ENCODE measurements at regions not wholly inside any gene's neighbourhood (a gene's known extent, or its start where the extent isn't known, plus 50 kb on each side); places are given as distances from the start of the nearest gene placed in this dataset.

DNA sequence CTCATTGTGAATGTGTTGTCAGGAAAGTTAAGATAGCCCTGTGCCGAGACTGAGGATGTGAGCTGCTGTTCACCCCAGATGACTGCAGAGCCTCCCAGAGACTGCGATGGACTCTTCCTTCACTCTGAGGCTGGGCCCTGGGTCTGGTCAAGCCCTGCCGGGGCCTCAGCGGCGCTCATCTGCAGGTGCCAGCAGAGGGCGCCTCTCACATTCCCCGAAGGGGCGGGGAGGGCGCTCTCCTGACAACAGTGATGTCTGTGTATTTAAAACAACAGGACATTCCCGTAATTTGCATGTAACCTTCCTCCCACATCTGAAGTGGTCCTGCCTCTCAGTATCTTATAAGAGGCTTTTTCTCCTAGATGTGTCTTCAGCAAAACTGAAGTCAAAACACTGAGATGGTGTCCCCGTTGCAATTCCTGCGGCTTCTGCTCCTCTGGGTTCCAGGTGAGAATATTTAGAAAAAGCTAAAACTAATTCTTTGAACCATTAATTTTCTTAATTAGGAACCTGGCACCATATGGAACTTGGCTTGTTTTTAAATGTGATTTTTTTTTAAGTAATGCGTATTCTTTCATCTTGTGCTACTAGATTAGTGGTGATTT lies 1377.9 kb downstream of the RPIA start:
- no peak for TF ChIP-seq EP300 (IDR thresholded peaks at IDR 0.05)
- TF ChIP-seq, protein P1, sequence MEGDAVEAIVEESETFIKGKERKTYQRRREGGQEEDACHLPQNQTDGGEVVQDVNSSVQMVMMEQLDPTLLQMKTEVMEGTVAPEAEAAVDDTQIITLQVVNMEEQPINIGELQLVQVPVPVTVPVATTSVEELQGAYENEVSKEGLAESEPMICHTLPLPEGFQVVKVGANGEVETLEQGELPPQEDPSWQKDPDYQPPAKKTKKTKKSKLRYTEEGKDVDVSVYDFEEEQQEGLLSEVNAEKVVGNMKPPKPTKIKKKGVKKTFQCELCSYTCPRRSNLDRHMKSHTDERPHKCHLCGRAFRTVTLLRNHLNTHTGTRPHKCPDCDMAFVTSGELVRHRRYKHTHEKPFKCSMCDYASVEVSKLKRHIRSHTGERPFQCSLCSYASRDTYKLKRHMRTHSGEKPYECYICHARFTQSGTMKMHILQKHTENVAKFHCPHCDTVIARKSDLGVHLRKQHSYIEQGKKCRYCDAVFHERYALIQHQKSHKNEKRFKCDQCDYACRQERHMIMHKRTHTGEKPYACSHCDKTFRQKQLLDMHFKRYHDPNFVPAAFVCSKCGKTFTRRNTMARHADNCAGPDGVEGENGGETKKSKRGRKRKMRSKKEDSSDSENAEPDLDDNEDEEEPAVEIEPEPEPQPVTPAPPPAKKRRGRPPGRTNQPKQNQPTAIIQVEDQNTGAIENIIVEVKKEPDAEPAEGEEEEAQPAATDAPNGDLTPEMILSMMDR (IDR thresholded peaks at IDR 0.05): peak in 1 of 5 experiments; percentile 10

Data from tibial nerve (tissue), 4 donors.